ENCODE measurements at regions not wholly inside any gene's neighbourhood (a gene's known extent, or its start where the extent isn't known, plus 50 kb on each side); places are given as distances from the start of the nearest gene placed in this dataset.

- no peak for DNase-seq (ENCODE audit: extremely low read depth, low read depth)
- TF ChIP-seq CTCF (IDR thresholded peaks at IDR 0.05; ENCODE audit: low read depth, low read length) = no peak
Measured at GRCh38 chr7:24499871-24500270, 73.4 kb upstream of the PALS2 start.

- no peak for TF ChIP-seq CTCF (IDR thresholded peaks at IDR 0.05; ENCODE audit: low read depth, low read length)
- DNase-seq (ENCODE audit: extremely low read depth, low read depth) = no peak
Measured at GRCh38 chr7:24500599-24500998, 72.7 kb upstream of the PALS2 start.

- TF ChIP-seq CTCF (IDR thresholded peaks at IDR 0.05; ENCODE audit: low read depth, low read length) = no peak
- no peak for DNase-seq (ENCODE audit: extremely low read depth, low read depth)
Measured at GRCh38 chr7:24501009-24501408, 72.2 kb upstream of the PALS2 start.

- TF ChIP-seq CTCF (IDR thresholded peaks at IDR 0.05; ENCODE audit: low read depth, low read length) = no peak
- DNase-seq (ENCODE audit: extremely low read depth, low read depth) = no peak
Measured at GRCh38 chr7:24501443-24502134, 71.7 kb upstream of the PALS2 start.

GRCh38 chr7:24502135-24502488 lies 71.1 kb upstream of the PALS2 start:
- no peak for DNase-seq (ENCODE audit: extremely low read depth, low read depth)
- TF ChIP-seq CTCF (IDR thresholded peaks at IDR 0.05; ENCODE audit: low read depth, low read length) = no peak

- TF ChIP-seq CTCF (IDR thresholded peaks at IDR 0.05; ENCODE audit: low read depth, low read length) = no peak
- DNase-seq (ENCODE audit: extremely low read depth, low read depth) = no peak
Measured at GRCh38 chr7:24503506-24503905, 69.7 kb upstream of the PALS2 start.

- no peak for TF ChIP-seq CTCF (IDR thresholded peaks at IDR 0.05; ENCODE audit: low read depth, low read length)
- no peak for DNase-seq (ENCODE audit: extremely low read depth, low read depth)
Measured at GRCh38 chr7:24504040-24504439, 69.2 kb upstream of the PALS2 start.

All from AG09319 (cell line).